GM12864 (cell line): ENCODE measurements at regions not wholly inside any gene's neighbourhood (a gene's known extent, or its start where the extent isn't known, plus 50 kb on each side); places are given as distances from the start of the nearest gene placed in this dataset.
"Not testable (repeated sequence)": the region's sequence is repeated elsewhere in the genome, so short reads cannot be mapped to it uniquely, and the experiment has no call there.

ENCODE experiments used
- DNase-seq: peaks from one replicate; pipeline ENCODE4 v3.0.0-alpha.2; 2011; ENCODE audit warnings: low read depth
- H3K4me3 ChIP-seq: 2 replicates; pipeline ENCODE4 v1.5.1; 2011; ENCODE audit warnings: mild to moderate bottlenecking, low read depth, low read length, control low read depth
- TF ChIP-seq, protein P1 (sequence below): IDR thresholded peaks from 2 replicates; pipeline ENCODE4 v1.5.1; 2011; ENCODE audit warnings: low read depth, mild to moderate bottlenecking, moderate library complexity, low read length, control low read depth, inconsistent platforms; ENCODE audit errors: missing control alignments

DNA sequence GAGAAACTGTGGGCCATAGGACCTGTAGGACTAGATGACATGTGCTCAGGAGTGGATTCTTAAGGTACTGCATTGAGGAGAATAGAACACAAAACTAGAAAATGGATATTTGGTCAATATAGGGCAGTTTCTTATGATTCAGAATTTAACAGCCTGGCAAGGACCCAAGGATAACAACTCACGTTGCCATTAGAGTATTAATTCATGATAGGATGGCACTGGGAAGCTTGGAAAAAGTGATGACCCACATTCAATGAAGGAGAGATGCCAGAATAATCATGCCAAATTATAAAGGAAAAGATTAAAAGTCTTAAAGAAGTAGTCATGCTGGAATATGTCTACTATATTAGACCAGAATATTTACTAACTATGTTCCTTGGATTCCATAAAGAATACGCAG is 594.5 kb downstream of the ANKRD50 start:
- TF ChIP-seq, protein P1, sequence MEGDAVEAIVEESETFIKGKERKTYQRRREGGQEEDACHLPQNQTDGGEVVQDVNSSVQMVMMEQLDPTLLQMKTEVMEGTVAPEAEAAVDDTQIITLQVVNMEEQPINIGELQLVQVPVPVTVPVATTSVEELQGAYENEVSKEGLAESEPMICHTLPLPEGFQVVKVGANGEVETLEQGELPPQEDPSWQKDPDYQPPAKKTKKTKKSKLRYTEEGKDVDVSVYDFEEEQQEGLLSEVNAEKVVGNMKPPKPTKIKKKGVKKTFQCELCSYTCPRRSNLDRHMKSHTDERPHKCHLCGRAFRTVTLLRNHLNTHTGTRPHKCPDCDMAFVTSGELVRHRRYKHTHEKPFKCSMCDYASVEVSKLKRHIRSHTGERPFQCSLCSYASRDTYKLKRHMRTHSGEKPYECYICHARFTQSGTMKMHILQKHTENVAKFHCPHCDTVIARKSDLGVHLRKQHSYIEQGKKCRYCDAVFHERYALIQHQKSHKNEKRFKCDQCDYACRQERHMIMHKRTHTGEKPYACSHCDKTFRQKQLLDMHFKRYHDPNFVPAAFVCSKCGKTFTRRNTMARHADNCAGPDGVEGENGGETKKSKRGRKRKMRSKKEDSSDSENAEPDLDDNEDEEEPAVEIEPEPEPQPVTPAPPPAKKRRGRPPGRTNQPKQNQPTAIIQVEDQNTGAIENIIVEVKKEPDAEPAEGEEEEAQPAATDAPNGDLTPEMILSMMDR, result no peak
- no peak overlapping the region for H3K4me3 ChIP-seq
- no peak for DNase-seq

DNA sequence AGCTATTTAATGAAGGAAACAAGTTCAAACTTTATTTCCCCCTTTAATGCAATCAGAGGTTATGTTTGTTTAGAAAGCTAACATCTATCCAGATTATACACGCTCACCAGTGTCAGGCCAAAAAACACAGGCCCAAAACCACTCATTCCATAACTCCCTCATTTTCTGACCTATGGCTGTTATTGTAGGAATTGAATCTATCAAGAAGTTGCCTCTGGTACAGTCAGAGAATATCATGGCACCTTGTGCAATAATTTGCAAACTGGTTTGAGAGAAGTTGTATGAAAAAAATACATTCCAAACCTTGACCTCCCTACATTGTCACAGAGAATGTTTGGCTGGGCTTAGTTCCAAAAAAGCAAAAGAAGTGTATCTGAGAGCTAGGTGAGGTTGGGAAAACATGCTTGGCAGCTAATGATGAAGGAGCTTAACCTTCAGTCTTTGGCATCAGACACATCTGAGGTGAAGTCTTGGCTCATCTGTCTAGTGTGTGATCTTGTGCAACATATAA is 591.0 kb downstream of the ANKRD50 start:
- no peak overlapping the region for H3K4me3 ChIP-seq

DNA sequence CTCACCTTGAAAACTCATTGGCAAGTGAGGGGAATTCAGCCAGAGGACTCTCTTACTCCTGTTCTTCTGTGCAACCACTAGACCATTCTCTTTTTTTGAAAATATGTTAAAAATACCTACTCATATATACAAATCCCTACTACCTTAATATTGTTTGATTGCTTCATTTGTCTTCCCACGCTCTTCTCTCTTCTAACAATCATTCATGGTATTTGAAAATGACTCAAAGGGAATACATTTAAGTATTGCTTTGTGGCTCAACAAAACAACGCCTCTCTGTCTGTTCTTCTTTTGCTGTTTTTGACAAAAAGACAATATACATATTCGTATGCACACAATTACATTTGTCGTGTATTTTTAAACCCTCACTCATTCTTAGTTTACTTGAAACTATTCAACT is 589.4 kb downstream of the ANKRD50 start:
- no peak for DNase-seq
- H3K4me3 ChIP-seq, result no peak overlapping the region
- TF ChIP-seq, protein P1, result no peak

More for the DNA sequence above, 591.0 kb downstream of the ANKRD50 start:
- no peak for DNase-seq
- TF ChIP-seq, protein P1, result no peak

DNA sequence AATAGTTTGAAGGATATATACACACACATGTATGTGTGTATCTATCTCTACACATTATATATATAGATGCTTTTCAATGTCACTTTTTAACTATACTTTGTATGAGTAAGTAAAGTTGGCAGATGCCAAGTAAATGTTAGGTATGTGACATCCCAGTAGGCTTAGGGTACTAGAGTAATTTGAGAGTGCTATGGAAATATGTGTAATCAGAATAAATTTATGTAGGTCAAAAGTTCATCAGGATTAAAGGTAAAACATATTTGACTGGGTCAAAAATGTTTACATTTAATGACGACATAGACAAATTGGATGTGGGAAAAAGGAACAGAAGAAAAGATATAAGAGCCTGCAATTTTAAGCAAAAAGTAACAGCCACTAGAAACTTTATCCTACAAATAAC is 588.8 kb downstream of the ANKRD50 start:
- no peak overlapping the region for H3K4me3 ChIP-seq
- DNase-seq, result no peak
- TF ChIP-seq, protein P1, result no peak

DNA sequence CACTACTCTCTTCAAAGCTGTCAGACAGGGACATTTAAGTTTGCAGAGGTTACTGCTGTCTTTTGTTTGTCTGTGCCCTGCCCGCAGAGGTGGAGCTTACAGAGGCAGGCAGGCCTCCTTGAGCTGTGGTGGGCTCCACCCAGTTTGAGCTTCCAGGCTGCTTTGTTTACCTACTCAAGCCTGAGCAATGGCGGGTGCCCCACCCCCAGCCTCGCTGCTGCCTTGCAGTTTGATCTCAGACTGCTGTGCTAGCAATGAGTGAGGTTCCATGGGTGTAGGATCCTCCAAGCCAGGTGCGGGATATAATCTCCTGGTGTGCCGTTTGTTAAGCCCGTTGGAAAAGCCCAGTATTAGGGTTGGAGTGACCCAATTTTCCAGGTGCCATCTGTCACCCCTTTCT is 581.2 kb downstream of the ANKRD50 start:
- not testable (repeated sequence) for H3K4me3 ChIP-seq, DNase-seq

DNA sequence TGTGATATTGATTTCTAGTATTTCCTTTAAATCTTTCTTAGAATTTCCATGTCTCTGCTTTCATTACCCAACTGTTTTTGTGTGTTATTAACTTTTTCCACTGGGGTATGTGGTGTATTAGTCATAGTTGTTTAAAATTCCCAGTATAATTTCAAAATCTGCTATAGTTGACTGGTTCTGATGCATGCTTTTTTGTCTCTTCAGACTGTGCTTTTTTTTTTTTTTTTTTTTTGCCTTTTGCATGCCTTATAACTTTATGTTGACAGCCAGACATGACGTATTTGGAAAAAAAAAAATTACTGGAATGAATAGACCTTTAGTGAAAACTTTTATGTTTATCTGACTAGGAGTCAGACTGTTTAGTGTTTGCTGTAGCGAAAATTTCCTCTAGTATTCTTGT is 580.4 kb downstream of the ANKRD50 start:
- no peak for DNase-seq
- H3K4me3 ChIP-seq, result no peak overlapping the region
- TF ChIP-seq, protein P1, result no peak

DNA sequence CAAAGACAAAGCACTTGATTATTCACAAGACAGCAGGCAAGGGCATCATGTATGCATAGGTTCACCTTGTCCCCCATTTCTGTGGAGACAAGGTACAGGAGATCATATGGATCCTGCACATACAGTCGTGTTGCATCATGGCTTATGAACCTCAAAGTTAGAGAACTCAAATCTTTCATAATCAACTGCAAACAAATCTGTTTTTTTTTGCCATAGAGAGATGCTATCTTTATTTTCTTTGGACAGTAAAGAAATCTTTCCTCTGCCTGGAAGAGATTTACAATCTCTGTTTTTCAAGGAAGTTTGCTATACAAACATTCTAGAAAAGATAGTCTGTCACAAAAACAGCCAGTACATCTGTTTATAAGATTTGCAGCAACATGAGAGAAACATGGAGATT is 578.8 kb downstream of the ANKRD50 start:
- TF ChIP-seq, protein P1, result no peak
- no peak for DNase-seq
- no peak overlapping the region for H3K4me3 ChIP-seq
